ENCODE measurements at regions not wholly inside any gene's neighbourhood (a gene's known extent, or its start where the extent isn't known, plus 50 kb on each side); places are given as distances from the start of the nearest gene placed in this dataset.
"Not testable (repeated sequence)": the region's sequence is repeated elsewhere in the genome, so short reads cannot be mapped to it uniquely, and the experiment has no call there.

- DNase-seq (ENCODE audit: low read depth), result no peak
Observed at GRCh38 chr6:164106345-164106769, 691.8 kb downstream of the QKI start.

GRCh38 chr6:164105705-164106104, 691.2 kb downstream of the QKI start:
- DNase-seq (ENCODE audit: low read depth), result no peak

- DNase-seq (ENCODE audit: low read depth), result no peak
Observed at GRCh38 chr6:164104432-164104831, 689.9 kb downstream of the QKI start.

GRCh38 chr6:164102693-164103092, 688.2 kb downstream of the QKI start:
- DNase-seq (ENCODE audit: low read depth), result no peak

GRCh38 chr6:164101859-164102258, 687.3 kb downstream of the QKI start:
- no peak for DNase-seq (ENCODE audit: low read depth)

- no peak for DNase-seq (ENCODE audit: low read depth)
Observed at GRCh38 chr6:164099269-164099865, 684.8 kb downstream of the QKI start.

GRCh38 chr6:164098857-164099267, 684.3 kb downstream of the QKI start:
- DNase-seq (ENCODE audit: low read depth), result no peak

GRCh38 chr6:164097551-164098398, 683.3 kb downstream of the QKI start:
- DNase-seq (ENCODE audit: low read depth), result no peak

- DNase-seq (ENCODE audit: low read depth), result no peak
Observed at GRCh38 chr6:164097056-164097455, 682.5 kb downstream of the QKI start.

GRCh38 chr6:164095056-164095455, 680.5 kb downstream of the QKI start:
- DNase-seq (ENCODE audit: low read depth), result no peak

- DNase-seq (ENCODE audit: low read depth), result no peak
Observed at GRCh38 chr6:164087870-164088269, 673.4 kb downstream of the QKI start.

GRCh38 chr6:164087211-164087610, 672.7 kb downstream of the QKI start:
- DNase-seq (ENCODE audit: low read depth), result no peak

- no peak for DNase-seq (ENCODE audit: low read depth)
Observed at GRCh38 chr6:164086076-164086887, 671.8 kb downstream of the QKI start.

GRCh38 chr6:164085091-164086075, 670.9 kb downstream of the QKI start:
- no peak for DNase-seq (ENCODE audit: low read depth)

GRCh38 chr6:164079275-164079600, 664.7 kb downstream of the QKI start:
- no peak for DNase-seq (ENCODE audit: low read depth)

GRCh38 chr6:164078532-164079274, 664.2 kb downstream of the QKI start:
- DNase-seq (ENCODE audit: low read depth), result no peak

- DNase-seq (ENCODE audit: low read depth), result not testable (repeated sequence)
Observed at GRCh38 chr6:164076818-164077532, 662.5 kb downstream of the QKI start.

- no peak for DNase-seq (ENCODE audit: low read depth)
Observed at GRCh38 chr6:164075981-164076615, 661.6 kb downstream of the QKI start.

GRCh38 chr6:164072240-164072666, 657.7 kb downstream of the QKI start:
- no peak for DNase-seq (ENCODE audit: low read depth)

Data from activated T-helper 9 cell treated with anti-CD3 and anti-CD28 coated beads, Interleukin-2, amount 50 U/mL, for 16 hours (primary cell).